Right lobe of liver (tissue), 6 donors: ENCODE measurements at regions not wholly inside any gene's neighbourhood (a gene's known extent, or its start where the extent isn't known, plus 50 kb on each side); places are given as distances from the start of the nearest gene placed in this dataset.

Source experiments
- ATAC-seq, 4 donors: fragments of 200-7000 bp; cut with Tn5 transposase; one replicate each; pipeline ENCODE4 v1.9.1; 2020; ENCODE audit warnings: mild to moderate bottlenecking in 4 of 4, moderate library complexity in 4 of 4
- DNase-seq, 3 donors: peaks; one replicate each; pipeline ENCODE4 v3.0.0-alpha.2; 2020
- H3K27ac ChIP-seq, 3 donors: fragments of 200-600 bp; one replicate each; pipeline ENCODE4 v1.8.0; 2022
- H3K27me3 ChIP-seq, 2 donors: fragments of 200-600 bp; one replicate each; pipeline ENCODE4 v1.8.0; 2022
- H3K36me3 ChIP-seq, 4 donors: fragments of 200-600 bp; sonication (generic) in 1 of 4; one replicate each; pipeline versions ENCODE4 v1.5.1 to v1.8.0; 2017 to 2022; ENCODE audit warnings: control low read depth in 1 of 4
- H3K4me1 ChIP-seq, 4 donors: fragments of 200-600 bp; sonication (generic) in 1 of 4; one replicate each; pipeline versions ENCODE4 v1.5.1 to v1.8.0; 2017 to 2022; ENCODE audit warnings: control low read depth in 1 of 4
- H3K4me3 ChIP-seq, 3 donors: fragments of 200-600 bp; one replicate each; pipeline ENCODE4 v1.8.0; 2022
- H3K9me3 ChIP-seq, 4 donors: fragments of 200-600 bp; sonication (generic) in 1 of 4; one replicate each; pipeline versions ENCODE4 v1.5.1 to v1.8.0; 2017 to 2022; ENCODE audit warnings: control low read depth in 1 of 4
- CTCF ChIP-seq, 4 donors: fragments of 200-600 bp in 3 of 4; fragments of 450-650 bp in 1 of 4; IDR thresholded peaks; one replicate each; pipeline versions ENCODE4 v1.5.1 to v1.8.0; 2016 to 2022; ENCODE audit warnings: antibody characterized with exemption in 4 of 4, mild to moderate bottlenecking in 2 of 4
- POLR2A ChIP-seq: fragments of 450-650 bp; IDR thresholded peaks from one replicate; pipeline ENCODE4 v1.6.1; 2017; ENCODE audit warnings: antibody characterized with exemption, mild to moderate bottlenecking
- WGBS: methylation state at CpG from one replicate; pipeline ENCODE4 v1.1.6; 2018; ENCODE audit warnings: low coverage, low lambda C conversion rate; ENCODE audit not compliant: insufficient coverage; ENCODE audit errors: missing lambda C conversion rate; 5-methylcytosine and 5-hydroxymethylcytosine counted together
- intact Hi-C, 2 donors: fragments of 100-400 bp; cut with DNase I; formaldehyde crosslinking; loops; one replicate each; pipeline versions ENCODE4 v1.11.2 to v1.14.1; 2022
- donor health status: DM: no; HTN: yes; CAD: no.
- donor health status: DM: no; HTN: no; CAD: no.
- donor health status: DM: no; HTN: no; CAD: no.
- donor health status: DM: no; HTN: yes; CAD: no.
- donor health status: DM: no; HTN: yes; CAD: no.

GRCh38 chr2:206881708-206882410, 57.5 kb upstream of the CPO start:
- ATAC-seq, result no peak
- 74% methylated on average over 11 of the region's 11 CpGs for WGBS

GRCh38 chr2:206886696-206887095, 52.6 kb upstream of the CPO start:
- DNase-seq, result no peak
- ATAC-seq, result no peak
- 64% methylated on average over 4 of the region's 4 CpGs for WGBS
- intact Hi-C loops, result no loop called here
- Histone ChIP-seq H3K36me3 (no peaks in the 10 kb centered on the region), H3K27ac (no peak overlapping the region), H3K9me3 (no peaks in the 10 kb centered on the region), H3K4me1 (no peaks in the 10 kb centered on the region), H3K4me3 (no peak overlapping the region), H3K27me3 (no peaks in the 10 kb centered on the region)
- no peak for TF ChIP-seq CTCF (IDR thresholded peaks at IDR 0.05)
- TF ChIP-seq POLR2A, result no peak

More at GRCh38 chr2:206881708-206882410, 57.5 kb upstream of the CPO start:
- TF ChIP-seq CTCF (IDR thresholded peaks at IDR 0.05) (no peak), POLR2A (no peak)
- no peaks in the 10 kb centered on the region for H3K9me3 ChIP-seq
- no peak overlapping the region for H3K27ac ChIP-seq
- no peak for DNase-seq
- no peaks in the 10 kb centered on the region for H3K36me3 ChIP-seq
- no peak overlapping the region for H3K4me3 ChIP-seq
- intact Hi-C loops, result no loop called here
- H3K4me1 ChIP-seq, result no peaks in the 10 kb centered on the region
- H3K27me3 ChIP-seq, result no peaks in the 10 kb centered on the region

- TF ChIP-seq CTCF (IDR thresholded peaks at IDR 0.05) (no peak), POLR2A (no peak)
- WGBS, result 68% methylated on average over 1 of the region's 1 CpG
- ATAC-seq (no peak), DNase-seq (no peak)
- Histone ChIP-seq H3K4me3 (no peak overlapping the region), H3K9me3 (no peaks in the 10 kb centered on the region), H3K4me1 (no peaks in the 10 kb centered on the region), H3K27ac (no peak overlapping the region), H3K36me3 (no peaks in the 10 kb centered on the region), H3K27me3 (no peaks in the 10 kb centered on the region)
- intact Hi-C loops, result no loop called here
Measured at GRCh38 chr2:206887745-206888144, 51.6 kb upstream of the CPO start.
